ENCODE measurements at regions not wholly inside any gene's neighbourhood (a gene's known extent, or its start where the extent isn't known, plus 50 kb on each side); places are given as distances from the start of the nearest gene placed in this dataset. TPM values are rescaled to one million over a fixed set of nuclear protein-coding genes. Genes with fewer than 3 reads are reported as not detected.

DNA sequence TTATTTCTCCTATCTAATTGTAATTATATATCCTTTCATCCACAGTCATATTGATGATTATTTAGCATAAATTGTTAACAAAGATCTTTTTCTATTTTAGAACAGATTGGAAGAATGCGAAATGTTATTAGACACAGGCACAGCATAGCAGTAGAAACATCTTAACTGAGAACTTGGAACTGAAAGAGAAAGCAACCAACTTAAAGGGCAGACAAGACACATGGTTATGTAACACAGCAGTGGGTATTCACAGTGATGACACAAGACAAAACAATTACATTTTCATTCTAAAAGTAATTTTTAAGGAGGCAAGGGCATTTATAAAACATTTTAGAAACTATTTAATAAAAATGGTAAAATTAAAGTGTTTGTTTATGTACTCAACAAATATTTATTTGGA is 57.7 kb upstream of the MEF2C start:
- no peak for DNase-seq (ENCODE audit: low read depth, low spot score)

DNA sequence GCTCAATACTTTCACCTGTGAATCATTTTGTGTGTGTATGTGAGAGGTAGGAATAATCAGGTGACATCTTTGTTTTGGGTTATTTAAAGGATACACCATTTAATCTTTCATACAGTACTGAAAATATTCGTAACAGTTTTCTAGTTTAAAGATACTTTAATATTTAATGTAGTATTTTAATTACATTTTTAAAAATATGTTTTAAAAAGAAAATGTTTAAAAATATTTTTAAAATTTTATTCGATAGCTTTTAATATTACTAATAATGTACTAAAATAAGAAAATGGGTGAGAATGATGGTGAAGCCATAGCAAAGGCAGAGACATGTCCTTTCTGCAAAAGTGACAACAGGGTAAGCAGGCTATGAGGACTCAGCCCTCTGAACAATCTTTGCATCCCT is 56.3 kb upstream of the MEF2C start:
- CTCF ChIA-PET, result no interaction called here
- Histone ChIP-seq H3K9me3 (ENCODE audit: control insufficient read depth, insufficient read depth, low read length) (no peaks in the 10 kb centered on the region), H3K27ac (ENCODE audit: low read depth, low read length) (no peak overlapping the region), H3K4me3 (ENCODE audit: low read depth, low read length) (no peak overlapping the region), H3K27me3 (ENCODE audit: control insufficient read depth, insufficient read depth, low read length) (no peaks in the 10 kb centered on the region)
- POLR2A ChIA-PET, result no interaction called here
- TF ChIP-seq, protein P1, sequence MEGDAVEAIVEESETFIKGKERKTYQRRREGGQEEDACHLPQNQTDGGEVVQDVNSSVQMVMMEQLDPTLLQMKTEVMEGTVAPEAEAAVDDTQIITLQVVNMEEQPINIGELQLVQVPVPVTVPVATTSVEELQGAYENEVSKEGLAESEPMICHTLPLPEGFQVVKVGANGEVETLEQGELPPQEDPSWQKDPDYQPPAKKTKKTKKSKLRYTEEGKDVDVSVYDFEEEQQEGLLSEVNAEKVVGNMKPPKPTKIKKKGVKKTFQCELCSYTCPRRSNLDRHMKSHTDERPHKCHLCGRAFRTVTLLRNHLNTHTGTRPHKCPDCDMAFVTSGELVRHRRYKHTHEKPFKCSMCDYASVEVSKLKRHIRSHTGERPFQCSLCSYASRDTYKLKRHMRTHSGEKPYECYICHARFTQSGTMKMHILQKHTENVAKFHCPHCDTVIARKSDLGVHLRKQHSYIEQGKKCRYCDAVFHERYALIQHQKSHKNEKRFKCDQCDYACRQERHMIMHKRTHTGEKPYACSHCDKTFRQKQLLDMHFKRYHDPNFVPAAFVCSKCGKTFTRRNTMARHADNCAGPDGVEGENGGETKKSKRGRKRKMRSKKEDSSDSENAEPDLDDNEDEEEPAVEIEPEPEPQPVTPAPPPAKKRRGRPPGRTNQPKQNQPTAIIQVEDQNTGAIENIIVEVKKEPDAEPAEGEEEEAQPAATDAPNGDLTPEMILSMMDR (IDR thresholded peaks at IDR 0.05; ENCODE audit: low read depth, low read length), result no peak
- DNase-seq (ENCODE audit: low read depth, low spot score), result no peak

More for the DNA sequence above, 57.7 kb upstream of the MEF2C start:
- H3K27ac ChIP-seq (ENCODE audit: low read depth, low read length), result no peak overlapping the region
- H3K9me3 ChIP-seq (ENCODE audit: control insufficient read depth, insufficient read depth, low read length), result no peaks in the 10 kb centered on the region
- ChIA-PET CTCF (interaction anchor here (1.1 kb wide), 1 partner anchor 213 kb away, joined by 4 read pairs; no protein-coding TSS in a partner anchor), POLR2A (no interaction called here)
- no peaks in the 10 kb centered on the region for H3K27me3 ChIP-seq (ENCODE audit: control insufficient read depth, insufficient read depth, low read length)
- H3K4me3 ChIP-seq (ENCODE audit: low read depth, low read length), result no peak overlapping the region
- TF ChIP-seq, protein P1 (IDR thresholded peaks at IDR 0.05; ENCODE audit: low read depth, low read length), result no peak

DNA sequence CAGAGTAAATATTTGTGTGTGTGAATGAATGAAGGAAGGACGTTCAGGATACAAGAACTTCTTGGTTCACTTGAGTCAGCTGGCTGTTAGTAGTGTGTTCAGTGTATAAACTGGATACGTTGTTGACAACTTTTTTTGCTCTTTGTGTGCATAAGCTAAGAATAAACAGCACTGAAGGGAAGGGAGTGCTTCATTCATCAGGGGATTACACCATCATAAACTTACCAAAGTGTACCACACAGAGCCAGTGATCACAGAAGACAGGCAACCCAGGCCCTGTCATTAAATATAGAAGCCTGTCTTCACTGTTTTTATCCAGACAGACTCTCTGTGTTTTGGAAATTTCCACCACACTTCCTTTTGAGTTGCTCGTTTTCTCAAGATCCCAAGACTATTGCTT is 55.5 kb upstream of the MEF2C start:
- H3K27ac ChIP-seq (ENCODE audit: low read depth, low read length), result no peak overlapping the region
- no peak for DNase-seq (ENCODE audit: low read depth, low spot score)
- ChIA-PET CTCF (no interaction called here), POLR2A (no interaction called here)
- H3K4me3 ChIP-seq (ENCODE audit: low read depth, low read length), result no peak overlapping the region
- H3K27me3 ChIP-seq (ENCODE audit: control insufficient read depth, insufficient read depth, low read length), result no peaks in the 10 kb centered on the region
- no peaks in the 10 kb centered on the region for H3K9me3 ChIP-seq (ENCODE audit: control insufficient read depth, insufficient read depth, low read length)
- TF ChIP-seq, protein P1 (IDR thresholded peaks at IDR 0.05; ENCODE audit: low read depth, low read length), result no peak

DNA sequence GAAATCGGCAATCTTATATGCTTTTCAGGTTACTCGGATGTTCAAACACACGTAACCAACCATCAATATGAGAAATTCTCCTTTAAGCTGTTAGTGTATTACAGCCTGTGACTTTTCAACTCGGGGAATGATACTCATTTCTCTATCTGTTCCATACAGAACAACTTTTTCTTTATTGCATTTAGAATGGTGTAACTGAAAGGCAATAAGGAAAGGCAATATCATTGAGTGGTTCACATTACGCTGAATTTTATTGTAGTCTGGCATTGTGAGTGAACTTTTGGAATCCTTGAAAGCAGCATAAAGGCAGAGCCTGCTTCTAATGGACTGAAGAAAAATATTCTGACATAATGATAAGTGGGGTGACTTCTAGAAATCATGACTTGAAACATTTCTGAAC is 54.4 kb upstream of the MEF2C start:
- ChIA-PET CTCF (no interaction called here), POLR2A (no interaction called here)
- H3K9me3 ChIP-seq (ENCODE audit: control insufficient read depth, insufficient read depth, low read length), result no peaks in the 10 kb centered on the region
- no peak overlapping the region for H3K27ac ChIP-seq (ENCODE audit: low read depth, low read length)
- no peak overlapping the region for H3K4me3 ChIP-seq (ENCODE audit: low read depth, low read length)
- DNase-seq (ENCODE audit: low read depth, low spot score), result no peak
- H3K27me3 ChIP-seq (ENCODE audit: control insufficient read depth, insufficient read depth, low read length), result no peaks in the 10 kb centered on the region
- TF ChIP-seq, protein P1 (IDR thresholded peaks at IDR 0.05; ENCODE audit: low read depth, low read length), result no peak

DNA sequence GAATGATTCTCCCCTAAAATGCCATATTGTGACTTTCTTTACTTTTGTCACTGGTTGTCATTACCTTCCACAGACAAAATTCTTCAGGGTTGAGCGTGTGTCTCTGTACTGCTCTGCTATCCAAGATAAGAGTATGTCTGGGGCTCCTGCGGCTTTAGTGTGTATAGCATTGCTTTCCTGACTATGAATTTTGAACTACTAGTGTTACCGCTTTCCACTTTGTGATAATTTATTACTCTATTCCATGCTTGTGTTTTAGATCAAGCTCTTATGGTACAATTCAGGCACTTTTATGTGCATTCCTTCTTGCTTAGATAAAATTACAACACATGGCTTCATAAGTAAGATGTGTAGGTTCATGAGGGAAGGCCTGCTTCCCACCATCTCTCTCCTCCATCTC is 51.5 kb upstream of the MEF2C start:
- POLR2A ChIA-PET, result no interaction called here
- H3K27ac ChIP-seq (ENCODE audit: low read depth, low read length), result no peak overlapping the region
- DNase-seq (ENCODE audit: low read depth, low spot score), result no peak
- H3K9me3 ChIP-seq (ENCODE audit: control insufficient read depth, insufficient read depth, low read length), result no peaks in the 10 kb centered on the region
- TF ChIP-seq, protein P1 (IDR thresholded peaks at IDR 0.05; ENCODE audit: low read depth, low read length), result no peak
- H3K27me3 ChIP-seq (ENCODE audit: control insufficient read depth, insufficient read depth, low read length), result no peaks in the 10 kb centered on the region
- CTCF ChIA-PET, result interaction anchor here (0.7 kb wide), 1 partner anchor 129 kb away, joined by 3 read pairs; no protein-coding TSS in a partner anchor
- no peak overlapping the region for H3K4me3 ChIP-seq (ENCODE audit: low read depth, low read length)

Small RNA genes in the stretch of these regions (small RNA-seq; reads per million reads assigned to genes)
- gene MIR3660 (ENCODE audit: insufficient read length, low read depth), result not detected

Measured in AG04450 (cell line).